PC-9 (cell line): ENCODE measurements at regions not wholly inside any gene's neighbourhood (a gene's known extent, or its start where the extent isn't known, plus 50 kb on each side); places are given as distances from the start of the nearest gene placed in this dataset.
A peak's percentile ranks its signal among the peaks of the same experiment; 100 is the strongest.

Source experiments
- BruUV-seq: library from RNA; stranded (reverse); fragments of 400-500 nt; replicated peaks from 2 replicates; lab custom pipeline; 2021; lab: Mats Ljungman, UMichigan
- CTCF ChIA-PET: fragments of 300-600 bp; sonication (Branson Sonifier 250); formaldehyde crosslinking; loops from one replicate; lab custom pipeline; 2022; ENCODE audit warnings: antibody characterized with exemption; lab: Charles Lee
- POLR2A ChIA-PET: fragments of 300-600 bp; sonication (Branson Sonifier 250); formaldehyde crosslinking; loops from one replicate; lab custom pipeline; 2022; ENCODE audit warnings: antibody characterized with exemption; ENCODE audit not compliant: unreplicated experiment; lab: Charles Lee
- DNase-seq, 2 experiments: peaks; one replicate each; pipeline versions ENCODE4 v3.0.0 to v3.0.0-alpha.2; 2015 to 2022; ENCODE audit warnings: mixed read lengths in 1 of 2
- H2AFZ ChIP-seq: fragments of 200-600 bp; sonication (generic); 2 replicates; pipeline ENCODE4 v1.8.1; 2017; ENCODE audit warnings: antibody characterized with exemption
- H3F3A ChIP-seq: fragments of 200-600 bp; sonication (generic); 2 replicates; pipeline ENCODE4 v1.8.1; 2017; ENCODE audit warnings: antibody characterized with exemption, mild to moderate bottlenecking, low read depth; ENCODE audit not compliant: insufficient read depth
- H3K27ac ChIP-seq: fragments of 200-600 bp; sonication (generic); 2 replicates; pipeline ENCODE4 v1.6.1; 2016; ENCODE audit warnings: mixed run types
- H3K27me3 ChIP-seq: fragments of 200-600 bp; sonication (generic); 2 replicates; pipeline ENCODE4 v1.6.1; 2016; ENCODE audit warnings: low read depth, mixed run types; ENCODE audit not compliant: insufficient read depth
- H3K36me3 ChIP-seq: fragments of 200-600 bp; sonication (generic); 2 replicates; pipeline ENCODE4 v1.6.1; 2016; ENCODE audit warnings: low read depth, mixed run types
- H3K4me1 ChIP-seq: fragments of 200-600 bp; sonication (generic); replicated peaks from 2 replicates; pipeline ENCODE4 v1.6.1; 2016; ENCODE audit warnings: mixed run types; ENCODE audit not compliant: insufficient read depth
- H3K4me2 ChIP-seq: fragments of 200-600 bp; sonication (generic); 2 replicates; pipeline ENCODE4 v1.6.1; 2017; ENCODE audit warnings: mixed run types
- H3K4me3 ChIP-seq: fragments of 200-600 bp; sonication (generic); 2 replicates; pipeline ENCODE4 v1.6.1; 2016; ENCODE audit warnings: mixed run types
- H3K79me2 ChIP-seq: fragments of 200-600 bp; sonication (generic); 2 replicates; pipeline ENCODE4 v1.6.1; 2017; ENCODE audit warnings: low read depth, mixed run types
- H3K9me2 ChIP-seq: fragments of 200-600 bp; sonication (generic); 2 replicates; pipeline ENCODE4 v1.8.1; 2017; ENCODE audit warnings: mild to moderate bottlenecking; ENCODE audit not compliant: insufficient read depth
- H3K9me3 ChIP-seq: fragments of 200-600 bp; sonication (generic); 2 replicates; pipeline ENCODE4 v1.8.1; 2016; ENCODE audit warnings: low read depth; ENCODE audit not compliant: insufficient read depth
- H4K20me1 ChIP-seq: fragments of 200-600 bp; sonication (generic); 2 replicates; pipeline ENCODE4 v1.8.1; 2017; ENCODE audit not compliant: insufficient read depth
- CTCF ChIP-seq: fragments of 200-600 bp; sonication (generic); conservative IDR thresholded peaks from 2 replicates; pipeline ENCODE4 v1.6.1; 2017; ENCODE audit warnings: mixed run types, antibody characterized with exemption, mild to moderate bottlenecking, moderate library complexity
- EZH2 ChIP-seq: fragments of 200-600 bp; sonication (generic); IDR thresholded peaks from 2 replicates; pipeline ENCODE4 v1.8.0; 2017; ENCODE audit warnings: antibody characterized with exemption, low read depth
- intact Hi-C: fragments of 100-400 bp; cut with micrococcal nuclease; formaldehyde crosslinking; loops from one replicate; pipeline ENCODE4 v1.10.0; 2022; ENCODE audit not compliant: unreplicated experiment

DNA sequence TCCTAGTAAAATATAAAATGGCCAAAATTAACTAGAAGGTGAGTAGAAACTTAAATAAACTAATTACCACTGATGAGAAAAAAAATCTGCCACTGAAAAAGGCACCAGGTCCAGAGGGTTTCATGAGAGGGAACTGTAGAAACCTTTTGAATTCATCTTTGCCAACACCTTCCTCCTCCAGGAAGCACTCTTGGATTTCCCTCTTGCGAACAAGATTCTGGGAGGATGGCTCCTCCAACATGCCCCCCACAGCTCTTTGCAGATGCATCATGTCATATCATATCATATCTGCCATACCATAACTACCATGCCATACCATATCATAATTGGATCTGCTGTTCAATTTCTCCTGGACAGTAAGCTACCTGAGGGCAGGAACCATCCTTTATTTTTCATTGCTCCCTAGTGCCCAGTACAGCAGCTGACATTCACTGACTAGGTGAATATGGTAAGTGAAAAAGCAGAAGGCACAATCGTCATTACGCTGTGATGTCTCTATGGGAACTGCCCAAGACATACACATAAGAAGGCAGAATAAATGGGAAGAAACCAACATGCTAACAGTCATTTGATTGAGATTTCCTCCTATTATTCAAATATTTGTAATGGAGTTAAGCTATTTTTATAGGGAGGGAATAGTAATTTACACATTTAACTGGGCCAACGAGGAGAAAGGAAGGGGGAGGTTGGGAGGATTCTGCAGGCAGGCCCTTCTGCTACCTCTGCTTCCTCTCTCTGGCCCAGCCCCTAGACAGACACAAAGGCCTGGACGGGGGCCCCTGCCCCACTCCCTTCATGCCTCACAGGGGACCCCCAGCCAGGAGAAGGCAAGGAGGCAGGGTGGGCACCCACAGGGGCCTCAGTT, 110.1 kb upstream of the SMURF2 start:
- TF ChIP-seq CTCF (no peak), EZH2 (no peak)
- ChIA-PET POLR2A (interaction anchor here (1.6 kb wide), 1 partner anchor 266 kb away, joined by 17 read pairs; the partner anchor contains the start of genes CEP95 and DDX5), CTCF (interaction anchor here (0.5 to 0.6 kb wide), 2 partner anchors 229 to 997 kb away, joined by 4 to 6 read pairs; no protein-coding TSS in a partner anchor)
- intact Hi-C loops, result loop anchor here (10.0 kb wide), 2 partner anchors 333 to 423 kb away; no protein-coding TSS in a partner anchor
- peaks cover 8% of the 10 kb centered on the region; the same call in 1 of the 2 replicates for H3F3A ChIP-seq
- no peaks in the 10 kb centered on the region; the same call in 1 of the 2 replicates for H4K20me1 ChIP-seq
- peak overlapping the region; percentile 71; the same call in 1 of the 2 replicates for H3K4me3 ChIP-seq
- no peak overlapping the region for H2AFZ ChIP-seq
- peak overlapping the region; percentile 87 for H3K4me2 ChIP-seq
- H3K27ac ChIP-seq, result no peak overlapping the region
- H3K27me3 ChIP-seq, result no peaks in the 10 kb centered on the region
- peaks cover 18% of the 10 kb centered on the region for H3K4me1 ChIP-seq
- peaks cover 50% of the 10 kb centered on the region for H3K79me2 ChIP-seq
- no peaks in the 10 kb centered on the region for H3K9me3 ChIP-seq
- no peaks in the 10 kb centered on the region for H3K9me2 ChIP-seq
- BruUV-seq, result no TSS peak
- no peak for DNase-seq
- H3K36me3 ChIP-seq, result peaks cover 6% of the 10 kb centered on the region

GRCh38 chr17:64769712-64770111, 107.6 kb upstream of the SMURF2 start:
- Histone ChIP-seq H3K79me2 (peaks cover 65% of the 10 kb centered on the region), H4K20me1 (no peaks in the 10 kb centered on the region; the same call in 1 of the 2 replicates), H3K4me3 (no peak overlapping the region), H3F3A (peaks cover 25% of the 10 kb centered on the region), H2AFZ (no peak overlapping the region), H3K9me2 (no peaks in the 10 kb centered on the region), H3K27me3 (no peaks in the 10 kb centered on the region), H3K4me1 (peaks cover 33% of the 10 kb centered on the region), H3K4me2 (no peak overlapping the region), H3K9me3 (no peaks in the 10 kb centered on the region), H3K36me3 (peaks cover 6% of the 10 kb centered on the region), H3K27ac (no peak overlapping the region)
- DNase-seq, result no peak
- intact Hi-C loops, result loop anchor here (10.0 kb wide), 2 partner anchors 335 to 425 kb away; no protein-coding TSS in a partner anchor
- POLR2A ChIA-PET, result interaction anchor here (0.7 kb wide), 1 partner anchor 198 kb away, joined by 4 read pairs; no protein-coding TSS in a partner anchor
- no TSS peak for BruUV-seq
- no peak for TF ChIP-seq EZH2
- CTCF ChIA-PET, result no interaction called here

- DNase-seq, result no peak
- Histone ChIP-seq H3F3A (peaks cover 25% of the 10 kb centered on the region), H3K36me3 (peaks cover 21% of the 10 kb centered on the region), H3K4me1 (peaks cover 21% of the 10 kb centered on the region), H4K20me1 (no peaks in the 10 kb centered on the region; the same call in 1 of the 2 replicates), H3K9me3 (no peaks in the 10 kb centered on the region), H2AFZ (no peak overlapping the region), H3K79me2 (peaks cover 58% of the 10 kb centered on the region), H3K27ac (no peak overlapping the region), H3K9me2 (no peaks in the 10 kb centered on the region), H3K27me3 (no peaks in the 10 kb centered on the region), H3K4me3 (no peak overlapping the region), H3K4me2 (no peak overlapping the region)
- BruUV-seq, result no TSS peak
- CTCF ChIA-PET, result no interaction called here
- POLR2A ChIA-PET, result no interaction called here
- TF ChIP-seq EZH2, result no peak
- no peak for TF ChIP-seq CTCF
- intact Hi-C loops, result no loop called here
Observed at GRCh38 chr17:64767269-64767997, 105.3 kb upstream of the SMURF2 start.
